SK-N-SH (cell line): ENCODE measurements at regions not wholly inside any gene's neighbourhood (a gene's known extent, or its start where the extent isn't known, plus 50 kb on each side); places are given as distances from the start of the nearest gene placed in this dataset.

Experiments
- CTCF ChIA-PET: fragments of 300-600, 350-600 bp; formaldehyde crosslinking; extraction: SDS; loops from one replicate; lab custom pipeline; 2021; lab: Yijun Ruan, JAX
- POLR2A ChIA-PET: fragments of 350-600 bp; sonication (Branson Sonifier 250); formaldehyde crosslinking; extraction: SDS; loops from one replicate; lab custom pipeline; 2020; ENCODE audit warnings: antibody characterized with exemption, inconsistent platforms; lab: Yijun Ruan, JAX
- DNase-seq: peaks from one replicate; pipeline ENCODE4 v3.0.0; 2012
- H2AFZ ChIP-seq: fragments of 200-600 bp; sonication (generic); 2 replicates; pipeline ENCODE4 v1.8.1; 2016; ENCODE audit warnings: antibody characterized with exemption, mild to moderate bottlenecking, low read depth
- H3F3A ChIP-seq: fragments of 200-600 bp; sonication (generic); replicated peaks from 2 replicates; pipeline ENCODE3; 2016; ENCODE audit warnings: antibody characterized with exemption, mild to moderate bottlenecking; ENCODE audit not compliant: insufficient read depth
- H3K27ac ChIP-seq, 2 experiments: fragments of 200-500 bp in 1 of 2; fragments of 200-600 bp in 1 of 2; sonication (Bioruptor generic) in 1 of 2; sonication (generic), shearing (Covaris generic) in 1 of 2; 2 replicates each; pipeline versions ENCODE4 v1.5.1 to v1.6.1; 2014 to 2016; ENCODE audit warnings: low read depth in 2 of 2, inconsistent platforms in 1 of 2, low read length in 1 of 2, mild to moderate bottlenecking in 1 of 2, mixed read lengths in 1 of 2
- H3K27me3 ChIP-seq: fragments of 200-600 bp; sonication (generic), shearing (Covaris generic); 2 replicates; pipeline ENCODE4 v1.6.1; 2016; ENCODE audit warnings: mixed run types; ENCODE audit not compliant: insufficient read depth
- H3K36me3 ChIP-seq, 2 experiments: fragments of 200-500 bp in 1 of 2; fragments of 200-600 bp in 1 of 2; sonication (Bioruptor generic) in 1 of 2; sonication (generic) in 1 of 2; replicated peaks in 1 of 2; 2 replicates each; pipeline versions ENCODE3 to v1.5.1; 2014 to 2016; ENCODE audit warnings: low read length in 1 of 2, mild to moderate bottlenecking in 1 of 2; ENCODE audit not compliant: insufficient read depth in 2 of 2, control insufficient read depth in 1 of 2
- H3K4me1 ChIP-seq, 2 experiments: fragments of 200-500 bp in 1 of 2; fragments of 200-600 bp in 1 of 2; sonication (Bioruptor generic) in 1 of 2; sonication (generic), shearing (Covaris generic) in 1 of 2; 2 replicates each; pipeline versions ENCODE4 v1.5.1 to v1.6.1; 2014 to 2016; ENCODE audit warnings: low read depth in 1 of 2, low read length in 1 of 2, mixed run types in 1 of 2; ENCODE audit not compliant: insufficient read depth in 2 of 2, control insufficient read depth in 1 of 2
- H3K4me2 ChIP-seq: fragments of 200-600 bp; sonication (generic), shearing (Covaris generic); 2 replicates; pipeline ENCODE4 v1.6.1; 2017; ENCODE audit warnings: mixed run types
- H3K4me3 ChIP-seq, 2 experiments: fragments of 200-500 bp in 1 of 2; fragments of 200-600 bp in 1 of 2; sonication (Bioruptor generic) in 1 of 2; sonication (generic), shearing (Covaris generic) in 1 of 2; 2 replicates each; pipeline versions ENCODE4 v1.5.1 to v1.8.1; 2014 to 2016; ENCODE audit warnings: low read depth in 2 of 2, inconsistent platforms in 1 of 2, low read length in 1 of 2, mild to moderate bottlenecking in 1 of 2, mixed read lengths in 1 of 2, moderate library complexity in 1 of 2
- H3K79me2 ChIP-seq: fragments of 200-600 bp; sonication (generic); 2 replicates; pipeline ENCODE4 v1.8.1; 2017; ENCODE audit warnings: mild to moderate bottlenecking; ENCODE audit not compliant: insufficient read depth
- H3K9ac ChIP-seq: fragments of 200-600 bp; sonication (generic); 2 replicates; pipeline ENCODE4 v1.6.1; 2017; ENCODE audit warnings: mixed run types
- H3K9me2 ChIP-seq: fragments of 200-600 bp; sonication (generic); 2 replicates; pipeline ENCODE4 v1.6.1; 2017; ENCODE audit warnings: mixed run types
- H3K9me3 ChIP-seq: fragments of 200-600 bp; sonication (generic); 2 replicates; pipeline ENCODE4 v1.6.1; 2017; ENCODE audit warnings: mixed run types, mild to moderate bottlenecking, moderate library complexity
- H4K20me1 ChIP-seq: fragments of 200-600 bp; sonication (generic); 2 replicates; pipeline ENCODE4 v1.6.1; 2017; ENCODE audit warnings: mild to moderate bottlenecking, mixed run types; ENCODE audit not compliant: insufficient read depth
- CHD2 ChIP-seq: fragments of 150-350 bp; IDR thresholded peaks from 2 replicates; pipeline ENCODE4 v1.6.1; 2018; ENCODE audit warnings: low read length; ENCODE audit not compliant: partially characterized antibody
- ELF1 ChIP-seq: IDR thresholded peaks from 2 replicates; pipeline ENCODE4 v1.4.0; 2012
- EZH2phosphoT487 ChIP-seq: fragments of 200-600 bp; sonication (generic); IDR thresholded peaks from 2 replicates; pipeline ENCODE4 v1.6.1; 2017; ENCODE audit warnings: low read depth, mixed run types, mild to moderate bottlenecking, antibody characterized with exemption, moderate library complexity, borderline replicate concordance
- GABPA ChIP-seq: IDR thresholded peaks from 2 replicates; pipeline ENCODE4 v1.4.0; 2012; ENCODE audit warnings: low read depth, mild to moderate bottlenecking
- GATA2 ChIP-seq: sonication (generic); formaldehyde crosslinking; IDR thresholded peaks from 2 replicates; pipeline ENCODE4 v1.5.0; 2020; ENCODE audit warnings: mild to moderate bottlenecking, missing genetic modification reagents
- JUND ChIP-seq: IDR thresholded peaks from 2 replicates; pipeline ENCODE4 v1.4.0; 2012
- MAX ChIP-seq: IDR thresholded peaks from 2 replicates; pipeline ENCODE4 v1.4.0; 2012; ENCODE audit warnings: low read depth
- MXI1 ChIP-seq: IDR thresholded peaks from 2 replicates; pipeline ENCODE4 v1.6.1; 2012; ENCODE audit warnings: mild to moderate bottlenecking, low read depth, low read length, improper control_type of control experiment
- POLR2AphosphoS5 ChIP-seq: IDR thresholded peaks from 2 replicates; pipeline ENCODE4 v1.6.1; 2012; ENCODE audit warnings: low read depth, low read length
- RFX5 ChIP-seq: IDR thresholded peaks from 2 replicates; pipeline ENCODE4 v1.6.1; 2012; ENCODE audit warnings: mild to moderate bottlenecking, improper control_type of control experiment, low read length
- RXRA ChIP-seq: IDR thresholded peaks from 2 replicates; pipeline ENCODE4 v1.4.0; 2012; ENCODE audit warnings: low read depth, mild to moderate bottlenecking, borderline replicate concordance
- YY1 ChIP-seq: IDR thresholded peaks from 2 replicates; pipeline ENCODE4 v1.4.0; 2012; ENCODE audit warnings: low read depth, mild to moderate bottlenecking
- WGBS: methylation state at CpG from one replicate; pipeline ENCODE4 v1.1.6; 2017; ENCODE audit warnings: low lambda C conversion rate; 5-methylcytosine and 5-hydroxymethylcytosine counted together
- TF ChIP-seq, protein P1 (sequence below): fragments of 150-350 bp; IDR thresholded peaks from 2 replicates; pipeline ENCODE4 v1.6.1; 2016; ENCODE audit warnings: mild to moderate bottlenecking, low read depth, low read length

DNA sequence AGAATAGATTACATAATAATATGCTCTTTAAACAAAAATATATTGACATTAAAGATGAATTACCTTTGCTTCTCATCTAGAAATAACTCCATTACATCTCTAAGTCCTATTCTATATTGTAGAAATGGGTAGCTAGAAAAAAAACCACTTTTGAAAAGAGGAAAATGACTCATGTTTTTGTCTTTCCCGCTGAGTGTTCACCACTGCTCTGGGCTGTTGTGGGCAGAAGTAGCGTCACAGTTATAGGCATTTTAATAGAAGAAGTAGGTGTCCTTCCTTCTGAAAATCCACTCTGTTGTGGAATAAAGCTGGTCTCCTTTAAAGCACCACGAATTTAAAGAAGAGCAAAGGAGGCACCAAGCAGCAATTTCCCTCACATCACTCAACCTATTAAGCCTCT is 117.6 kb upstream of the NFE2L3 start:
- H3K4me1 ChIP-seq = no peaks in the 10 kb centered on the region
- 35% methylated on average over 3 of the region's 3 CpGs for WGBS
- H3K79me2 ChIP-seq = no peaks in the 10 kb centered on the region
- CTCF ChIA-PET = interaction anchor here (1.1 kb wide), 1 partner anchor 28 kb away, joined by 3 read pairs; no protein-coding TSS in a partner anchor
- no peak overlapping the region for H3K27ac ChIP-seq
- POLR2A ChIA-PET = no interaction called here
- no peaks in the 10 kb centered on the region for H3K36me3 ChIP-seq
- peaks cover 7% of the 10 kb centered on the region; the same call in 1 of the 2 replicates for H3K27me3 ChIP-seq
- TF ChIP-seq MAX (no peak), YY1 (no peak), CHD2 (no peak), ELF1 (no peak), GABPA (no peak), JUND (no peak), POLR2AphosphoS5 (no peak), RXRA (no peak)
- TF ChIP-seq, protein P1, sequence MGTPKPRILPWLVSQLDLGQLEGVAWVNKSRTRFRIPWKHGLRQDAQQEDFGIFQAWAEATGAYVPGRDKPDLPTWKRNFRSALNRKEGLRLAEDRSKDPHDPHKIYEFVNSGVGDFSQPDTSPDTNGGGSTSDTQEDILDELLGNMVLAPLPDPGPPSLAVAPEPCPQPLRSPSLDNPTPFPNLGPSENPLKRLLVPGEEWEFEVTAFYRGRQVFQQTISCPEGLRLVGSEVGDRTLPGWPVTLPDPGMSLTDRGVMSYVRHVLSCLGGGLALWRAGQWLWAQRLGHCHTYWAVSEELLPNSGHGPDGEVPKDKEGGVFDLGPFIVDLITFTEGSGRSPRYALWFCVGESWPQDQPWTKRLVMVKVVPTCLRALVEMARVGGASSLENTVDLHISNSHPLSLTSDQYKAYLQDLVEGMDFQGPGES = no peak
- H3K4me2 ChIP-seq = no peak overlapping the region
- H2AFZ ChIP-seq = no peak overlapping the region
- no peaks in the 10 kb centered on the region for H3K9me3 ChIP-seq
- no peaks in the 10 kb centered on the region for H3F3A ChIP-seq
- no peak overlapping the region for H3K9ac ChIP-seq
- no peak overlapping the region for H3K4me3 ChIP-seq
- no peaks in the 10 kb centered on the region for H4K20me1 ChIP-seq
- DNase-seq = no peak
- H3K9me2 ChIP-seq = peaks cover 3% of the 10 kb centered on the region; the same call in 1 of the 2 replicates

GRCh38 chr7:26035552-26035951 is 116.4 kb upstream of the NFE2L3 start:
- no peak for TF ChIP-seq POLR2AphosphoS5
- no peak for DNase-seq
- H3K9me3 ChIP-seq = no peaks in the 10 kb centered on the region
- H3F3A ChIP-seq = no peaks in the 10 kb centered on the region
- no peaks in the 10 kb centered on the region for H4K20me1 ChIP-seq
- H3K79me2 ChIP-seq = no peaks in the 10 kb centered on the region
- H3K9me2 ChIP-seq = peaks cover 3% of the 10 kb centered on the region; the same call in 1 of the 2 replicates
- ChIA-PET POLR2A (no interaction called here), CTCF (no interaction called here)
- no peak overlapping the region for H3K9ac ChIP-seq
- no peaks in the 10 kb centered on the region for H3K4me1 ChIP-seq
- H3K4me3 ChIP-seq = no peak overlapping the region
- no peak overlapping the region for H2AFZ ChIP-seq
- H3K27ac ChIP-seq = no peak overlapping the region
- H3K27me3 ChIP-seq = peaks cover 7% of the 10 kb centered on the region; the same call in 1 of the 2 replicates
- H3K36me3 ChIP-seq = no peaks in the 10 kb centered on the region
- H3K4me2 ChIP-seq = no peak overlapping the region

DNA sequence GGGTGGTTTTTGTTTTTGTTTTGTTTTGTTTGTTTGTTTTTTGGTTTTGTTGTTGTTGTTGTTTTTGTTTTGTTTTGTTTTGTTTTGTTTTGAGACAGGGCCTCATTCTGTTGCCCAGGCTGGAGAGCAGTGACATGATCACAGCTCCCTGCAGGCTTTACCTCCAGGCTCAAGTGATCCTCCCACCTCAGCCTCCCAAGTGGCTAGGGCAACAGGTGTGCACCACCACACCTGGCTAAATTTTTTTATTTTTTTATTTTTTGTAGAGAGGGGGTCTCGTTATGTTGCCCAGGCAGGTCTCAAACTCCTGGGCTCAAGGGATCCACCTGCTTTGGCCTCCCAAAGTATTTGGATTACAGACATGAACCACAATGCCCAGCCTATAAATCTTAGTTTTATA is 115.9 kb upstream of the NFE2L3 start:
- WGBS = 0% methylated on average over 1 of the region's 1 CpG
- no peaks in the 10 kb centered on the region for H3K79me2 ChIP-seq
- H3K9ac ChIP-seq = no peak overlapping the region
- no peak overlapping the region for H3K4me2 ChIP-seq
- H3K4me3 ChIP-seq = no peak overlapping the region
- H3K27ac ChIP-seq = no peak overlapping the region
- no peaks in the 10 kb centered on the region for H3K9me3 ChIP-seq
- H3K36me3 ChIP-seq = no peaks in the 10 kb centered on the region
- TF ChIP-seq EZH2phosphoT487 = no peak
- no peak for TF ChIP-seq RXRA
- no peak for TF ChIP-seq POLR2AphosphoS5
- TF ChIP-seq RFX5 = no peak
- no peak for TF ChIP-seq GATA2 (CRISPR knock-in tag)
- TF ChIP-seq MXI1 = no peak
- CTCF ChIA-PET = no interaction called here
- no peak for DNase-seq
- H3K4me1 ChIP-seq = no peaks in the 10 kb centered on the region
- H3K9me2 ChIP-seq = peaks cover 3% of the 10 kb centered on the region; the same call in 1 of the 2 replicates
- H3K27me3 ChIP-seq = peaks cover 7% of the 10 kb centered on the region; the same call in 1 of the 2 replicates
- H4K20me1 ChIP-seq = no peaks in the 10 kb centered on the region
- no peaks in the 10 kb centered on the region for H3F3A ChIP-seq
- H2AFZ ChIP-seq = no peak overlapping the region
- POLR2A ChIA-PET = no interaction called here
